ENCODE measurements at regions not wholly inside any gene's neighbourhood (a gene's known extent, or its start where the extent isn't known, plus 50 kb on each side); places are given as distances from the start of the nearest gene placed in this dataset.

GRCh38 chr12:92574051-92574783, 128.6 kb upstream of the PLEKHG7 start:
- Histone ChIP-seq H3K4me2 (no peak overlapping the region), H3K4me3 (no peak overlapping the region), H3K4me1 (peaks cover 19% of the 10 kb centered on the region), H3K9me3 (peaks cover 15% of the 10 kb centered on the region), H3K27ac (peak overlapping the region; percentile 58 to 82)
- peak; percentile 49 to 50; a peak in 4 of 6 replicates for ATAC-seq
- ChIA-PET POLR2A (interaction anchor here (0.7 to 0.9 kb wide), 2 partner anchors 20 to 428 kb away, joined by 3 read pairs; partner anchors contain the start of gene BTG1), CTCF (interaction anchor here (0.7 to 2.5 kb wide), 9 partner anchors 10 to 1192 kb away, joined by 3 to 16 read pairs (median 4); no protein-coding TSS in a partner anchor)
- TF ChIP-seq CTCF (IDR thresholded peaks at IDR 0.05) (peak; percentile 33), RAD21 (conservative IDR thresholded peaks at IDR 0.05 in 1 of 2, IDR thresholded peaks at IDR 0.05 in 1 of 2) (peak; percentile 41 to 51; a peak in 4 of 5 replicates), MAX (IDR thresholded peaks at IDR 0.05) (peak; percentile 66), HOXA7 (CRISPR knock-in tag; IDR thresholded peaks at IDR 0.05) (no peak), CHD2 (IDR thresholded peaks at IDR 0.05; ENCODE audit: low read length, partially characterized antibody) (no peak), NPAS2 (CRISPR knock-in tag; IDR thresholded peaks at IDR 0.05; ENCODE audit: borderline replicate concordance) (no peak), RARB (CRISPR knock-in tag; IDR thresholded peaks at IDR 0.05) (no peak), SMC3 (IDR thresholded peaks at IDR 0.05) (peak; percentile 27; the same call in 1 of the 3 replicates), REST (IDR thresholded peaks at IDR 0.05) (no peak)
- TF ChIP-seq, protein P1, sequence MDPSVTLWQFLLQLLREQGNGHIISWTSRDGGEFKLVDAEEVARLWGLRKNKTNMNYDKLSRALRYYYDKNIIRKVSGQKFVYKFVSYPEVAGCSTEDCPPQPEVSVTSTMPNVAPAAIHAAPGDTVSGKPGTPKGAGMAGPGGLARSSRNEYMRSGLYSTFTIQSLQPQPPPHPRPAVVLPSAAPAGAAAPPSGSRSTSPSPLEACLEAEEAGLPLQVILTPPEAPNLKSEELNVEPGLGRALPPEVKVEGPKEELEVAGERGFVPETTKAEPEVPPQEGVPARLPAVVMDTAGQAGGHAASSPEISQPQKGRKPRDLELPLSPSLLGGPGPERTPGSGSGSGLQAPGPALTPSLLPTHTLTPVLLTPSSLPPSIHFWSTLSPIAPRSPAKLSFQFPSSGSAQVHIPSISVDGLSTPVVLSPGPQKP (IDR thresholded peaks at IDR 0.05; ENCODE audit: low read depth, low read length) = no peak
- no peak for FAIRE-seq
- peak in 1 of 2 experiments; percentile 64 for DNase-seq (ENCODE audit: low read depth in 1 of 2, low spot score in 1 of 2)
- WGBS (ENCODE audit: missing lambda C conversion rate) = 81% methylated on average over 8 of the region's 8 CpGs

GRCh38 chr12:92573104-92573503, 129.7 kb upstream of the PLEKHG7 start:
- ChIA-PET POLR2A (no interaction called here), CTCF (interaction anchor here (1.2 to 4.5 kb wide), 6 partner anchors 11 to 1191 kb away, joined by 3 to 35 read pairs (median 4); no protein-coding TSS in a partner anchor)
- peak overlapping the region in 1 of 2 experiments; percentile 82; a peak in 4 of 6 replicates for H3K27ac ChIP-seq
- DNase-seq (ENCODE audit: low read depth in 1 of 2, low spot score in 1 of 2) (no peak), ATAC-seq (no peak), FAIRE-seq (no peak)
- 89% methylated on average over 4 of the region's 4 CpGs for WGBS (ENCODE audit: missing lambda C conversion rate)
- no peak for TF ChIP-seq ESRRA (IDR thresholded peaks at IDR 0.05; ENCODE audit: borderline replicate concordance, low read length)
- TF ChIP-seq ZC3H11A (IDR thresholded peaks at IDR 0.05) = no peak
- no peak for TF ChIP-seq HOXA7 (CRISPR knock-in tag; IDR thresholded peaks at IDR 0.05)
- no peak for TF ChIP-seq RCOR1 (IDR thresholded peaks at IDR 0.05; ENCODE audit: low read depth, low read length)
- TF ChIP-seq USF2 (IDR thresholded peaks at IDR 0.05) = no peak
- TF ChIP-seq FOSB (CRISPR knock-in tag; IDR thresholded peaks at IDR 0.05) = no peak
- no peak for TF ChIP-seq MAX (IDR thresholded peaks at IDR 0.05)
- TF ChIP-seq JUNB (IDR thresholded peaks at IDR 0.05) = no peak
- no peak for TF ChIP-seq HES2 (IDR thresholded peaks at IDR 0.05)
- TF ChIP-seq E2F6 (IDR thresholded peaks at IDR 0.05; ENCODE audit: borderline replicate concordance, low read depth) = no peak
- no peak for TF ChIP-seq NPAS2 (CRISPR knock-in tag; IDR thresholded peaks at IDR 0.05; ENCODE audit: borderline replicate concordance)
- TF ChIP-seq CHD4 (IDR thresholded peaks at IDR 0.05; ENCODE audit: borderline replicate concordance) = no peak
- no peak for TF ChIP-seq REST (IDR thresholded peaks at IDR 0.05)
- no peak for TF ChIP-seq HEYL (CRISPR knock-in tag; IDR thresholded peaks at IDR 0.05)
- TF ChIP-seq JUN (IDR thresholded peaks at IDR 0.05) = no peak
- no peak overlapping the region for H3K4me2 ChIP-seq
- H3K4me1 ChIP-seq = peaks cover 23% of the 10 kb centered on the region
- H3K9me3 ChIP-seq = peaks cover 15% of the 10 kb centered on the region
- no peak overlapping the region for H3K4me3 ChIP-seq

Measured in A549 (cell line).